Activated CD4-positive, alpha-beta T cell treated with anti-CD3 and anti-CD28 coated beads for 36 hours (primary cell): ENCODE measurements at regions not wholly inside any gene's neighbourhood (a gene's known extent, or its start where the extent isn't known, plus 50 kb on each side); places are given as distances from the start of the nearest gene placed in this dataset.

ENCODE experiments used
- ATAC-seq: fragments of 200-7000 bp; cut with Tn5 transposase; one replicate; pipeline ENCODE4 v1.10.0; 2021; ENCODE audit warnings: mild to moderate bottlenecking, moderate library complexity
- CTCF ChIA-PET: fragments of 350-600 bp; sonication (Branson Sonifier 250); formaldehyde crosslinking; loops from one replicate; lab custom pipeline; 2021; ENCODE audit warnings: antibody characterized with exemption; lab: Charles Lee
- POLR2A ChIA-PET: fragments of 350-600 bp; sonication (Branson Sonifier 250); formaldehyde crosslinking; loops from one replicate; lab custom pipeline; 2021; ENCODE audit warnings: antibody characterized with exemption, inconsistent platforms; lab: Charles Lee
- DNase-seq: peaks from one replicate; pipeline ENCODE4 v3.0.0-alpha.2; 2020
- H3K27ac Mint-ChIP-seq: one replicate; pipeline ENCODE4 v1.8.0; 2021; ENCODE audit warnings: mixed read lengths
- H3K27me3 Mint-ChIP-seq: one replicate; pipeline ENCODE4 v1.8.0; 2021; ENCODE audit warnings: mixed read lengths
- H3K36me3 Mint-ChIP-seq: one replicate; pipeline ENCODE4 v1.8.0; 2021; ENCODE audit warnings: low read depth, mixed read lengths
- H3K4me1 Mint-ChIP-seq: one replicate; pipeline ENCODE4 v1.8.0; 2021; ENCODE audit warnings: mixed read lengths
- H3K4me3 Mint-ChIP-seq: one replicate; pipeline ENCODE4 v1.8.0; 2021; ENCODE audit warnings: mild to moderate bottlenecking, moderate library complexity, mixed read lengths
- H3K9me3 Mint-ChIP-seq: one replicate; pipeline ENCODE4 v1.8.0; 2021; ENCODE audit warnings: low read depth, mixed read lengths
- intact Hi-C, 2 experiments: fragments of 100-400 bp; cut with DNase I in 1 of 2; cut with micrococcal nuclease in 1 of 2; formaldehyde crosslinking; loops; one replicate each; pipeline versions ENCODE4 v1.14.2 to v1.15.1; 2022 to 2024; cut with DNase I, micrococcal nuclease

GRCh38 chr2:8525236-8525581, 156.6 kb upstream of the ID2 start:
- POLR2A ChIA-PET = interaction anchor here (0.9 kb wide), 1 partner anchor 12 kb away, joined by 3 read pairs; no protein-coding TSS in a partner anchor

GRCh38 chr2:8525582-8526402, 156.1 kb upstream of the ID2 start:
- no peak for DNase-seq
- Mint-ChIP-seq H3K27me3 (no peaks in the 10 kb centered on the region), H3K27ac (no peak overlapping the region), H3K4me1 (peaks cover 31% of the 10 kb centered on the region), H3K4me3 (no peak overlapping the region), H3K9me3 (peaks cover 2% of the 10 kb centered on the region), H3K36me3 (no peaks in the 10 kb centered on the region)
- ChIA-PET POLR2A (interaction anchor here (0.9 kb wide), 1 partner anchor 11 kb away, joined by 3 read pairs; no protein-coding TSS in a partner anchor), CTCF (interaction anchor here (0.7 kb wide), 1 partner anchor 37 kb away, joined by 3 read pairs; no protein-coding TSS in a partner anchor)
- ATAC-seq = no peak
- intact Hi-C loops = no loop called here

More at GRCh38 chr2:8525236-8525581, 156.6 kb upstream of the ID2 start:
- no peak overlapping the region for H3K4me3 Mint-ChIP-seq
- intact Hi-C loops = no loop called here
- H3K36me3 Mint-ChIP-seq = peaks cover 2% of the 10 kb centered on the region
- no peak overlapping the region for H3K27ac Mint-ChIP-seq
- H3K4me1 Mint-ChIP-seq = peaks cover 37% of the 10 kb centered on the region
- no peak for ATAC-seq
- no peaks in the 10 kb centered on the region for H3K9me3 Mint-ChIP-seq
- H3K27me3 Mint-ChIP-seq = no peaks in the 10 kb centered on the region
- CTCF ChIA-PET = interaction anchor here (0.7 to 1.2 kb wide), 2 partner anchors 15 to 36 kb away, joined by 3 to 4 read pairs; no protein-coding TSS in a partner anchor
- DNase-seq = no peak

DNA sequence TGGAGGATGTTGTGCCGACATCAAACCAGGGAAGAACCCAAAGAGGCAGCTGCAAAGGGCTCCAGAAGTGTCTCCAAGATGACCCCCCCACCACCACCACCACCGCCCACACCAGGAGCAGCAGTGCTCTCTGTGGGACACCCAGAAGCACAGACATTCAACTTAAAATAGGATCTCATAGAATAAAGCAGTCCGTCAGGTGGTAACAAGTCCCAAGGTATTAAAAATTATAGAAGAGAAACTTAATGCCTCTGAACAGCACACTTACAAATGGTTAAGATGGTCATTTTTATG, 155.5 kb upstream of the ID2 start:
- intact Hi-C loops = no loop called here
- Mint-ChIP-seq H3K36me3 (peaks cover 3% of the 10 kb centered on the region), H3K27me3 (no peaks in the 10 kb centered on the region), H3K4me1 (peaks cover 25% of the 10 kb centered on the region), H3K9me3 (peaks cover 5% of the 10 kb centered on the region), H3K27ac (no peak overlapping the region), H3K4me3 (no peak overlapping the region)
- no peak for ATAC-seq
- DNase-seq = no peak
- CTCF ChIA-PET = no interaction called here
- POLR2A ChIA-PET = no interaction called here

GRCh38 chr2:8527031-8527430, 154.8 kb upstream of the ID2 start:
- DNase-seq (no peak), ATAC-seq (no peak)
- Mint-ChIP-seq H3K36me3 (peaks cover 3% of the 10 kb centered on the region), H3K27me3 (no peaks in the 10 kb centered on the region), H3K27ac (no peak overlapping the region), H3K4me3 (no peak overlapping the region), H3K9me3 (peaks cover 10% of the 10 kb centered on the region), H3K4me1 (peaks cover 19% of the 10 kb centered on the region)
- intact Hi-C loops = no loop called here
- CTCF ChIA-PET = interaction anchor here (0.7 kb wide), 1 partner anchor 90 kb away, joined by 3 read pairs; no protein-coding TSS in a partner anchor
- POLR2A ChIA-PET = no interaction called here

- ChIA-PET CTCF (no interaction called here), POLR2A (no interaction called here)
- H3K4me1 Mint-ChIP-seq = peaks cover 12% of the 10 kb centered on the region
- no peak for DNase-seq
- no peak overlapping the region for H3K4me3 Mint-ChIP-seq
- H3K9me3 Mint-ChIP-seq = peaks cover 13% of the 10 kb centered on the region
- intact Hi-C loops = no loop called here
- H3K27ac Mint-ChIP-seq = no peak overlapping the region
- no peaks in the 10 kb centered on the region for H3K27me3 Mint-ChIP-seq
- H3K36me3 Mint-ChIP-seq = peaks cover 3% of the 10 kb centered on the region
- ATAC-seq = no peak
These were observed 154.2 kb upstream of the ID2 start for GRCh38 chr2:8527676-8528075.

DNA sequence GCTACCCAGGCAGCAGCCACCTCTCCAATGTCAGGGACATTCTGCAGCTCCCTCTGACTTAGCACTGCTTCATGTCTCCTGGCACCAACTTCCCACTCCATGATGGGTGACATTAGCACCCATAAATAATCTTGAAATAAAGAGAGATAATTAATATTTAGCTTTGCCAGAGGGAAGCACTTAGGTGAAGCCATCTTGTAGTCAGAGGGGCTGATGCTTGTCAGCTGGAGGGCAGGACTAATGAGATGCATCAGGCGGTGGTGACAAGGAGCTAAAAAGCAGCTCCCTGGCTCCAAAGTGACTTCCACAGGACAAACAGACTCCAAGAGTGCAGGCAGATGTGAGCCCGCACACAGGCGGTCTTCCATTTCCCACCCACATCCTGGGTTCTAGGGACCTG, 153.0 kb upstream of the ID2 start:
- ATAC-seq = no peak
- H3K36me3 Mint-ChIP-seq = peaks cover 3% of the 10 kb centered on the region
- ChIA-PET CTCF (no interaction called here), POLR2A (no interaction called here)
- H3K27me3 Mint-ChIP-seq = no peaks in the 10 kb centered on the region
- H3K4me3 Mint-ChIP-seq = no peak overlapping the region
- H3K4me1 Mint-ChIP-seq = peaks cover 3% of the 10 kb centered on the region
- intact Hi-C loops = no loop called here
- DNase-seq = no peak
- H3K27ac Mint-ChIP-seq = no peak overlapping the region
- peaks cover 13% of the 10 kb centered on the region for H3K9me3 Mint-ChIP-seq

GRCh38 chr2:8529706-8530277, 152.1 kb upstream of the ID2 start:
- intact Hi-C loops = no loop called here
- CTCF ChIA-PET = interaction anchor here (1.6 kb wide), 1 partner anchor 10 kb away, joined by 4 read pairs; no protein-coding TSS in a partner anchor
- POLR2A ChIA-PET = no interaction called here

DNA sequence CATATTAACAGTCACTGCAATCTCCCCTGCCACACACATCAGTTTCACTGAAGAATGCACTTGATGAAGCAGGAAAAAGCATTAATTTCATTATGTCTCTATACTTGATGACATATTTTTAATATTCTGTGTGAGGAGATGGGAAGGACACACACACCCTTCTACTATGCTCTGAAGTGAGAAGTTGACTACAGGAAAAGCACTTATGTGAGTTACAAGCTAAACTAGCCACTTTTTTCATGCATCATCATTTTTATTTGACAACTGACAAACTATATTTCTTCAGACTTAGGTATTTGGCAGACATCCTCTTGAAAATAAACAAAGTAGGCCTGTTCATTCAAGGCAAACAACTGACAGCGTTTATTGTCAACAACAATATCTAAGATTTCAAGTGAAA, 150.4 kb upstream of the ID2 start:
- Mint-ChIP-seq H3K9me3 (peaks cover 13% of the 10 kb centered on the region), H3K4me1 (peaks cover 9% of the 10 kb centered on the region), H3K4me3 (no peak overlapping the region), H3K27ac (no peak overlapping the region), H3K36me3 (peaks cover 3% of the 10 kb centered on the region), H3K27me3 (no peaks in the 10 kb centered on the region)
- ChIA-PET CTCF (interaction anchor here (0.6 to 2.2 kb wide), 2 partner anchors 13 to 673 kb away, joined by 5 read pairs; no protein-coding TSS in a partner anchor), POLR2A (no interaction called here)
- no peak for ATAC-seq
- intact Hi-C loops = no loop called here
- no peak for DNase-seq

More at GRCh38 chr2:8529706-8530277, 152.1 kb upstream of the ID2 start:
- ATAC-seq (no peak), DNase-seq (no peak)
- no peak overlapping the region for H3K4me3 Mint-ChIP-seq
- H3K9me3 Mint-ChIP-seq = peaks cover 13% of the 10 kb centered on the region
- H3K4me1 Mint-ChIP-seq = peaks cover 3% of the 10 kb centered on the region
- no peaks in the 10 kb centered on the region for H3K27me3 Mint-ChIP-seq
- peaks cover 3% of the 10 kb centered on the region for H3K36me3 Mint-ChIP-seq
- H3K27ac Mint-ChIP-seq = no peak overlapping the region

DNA sequence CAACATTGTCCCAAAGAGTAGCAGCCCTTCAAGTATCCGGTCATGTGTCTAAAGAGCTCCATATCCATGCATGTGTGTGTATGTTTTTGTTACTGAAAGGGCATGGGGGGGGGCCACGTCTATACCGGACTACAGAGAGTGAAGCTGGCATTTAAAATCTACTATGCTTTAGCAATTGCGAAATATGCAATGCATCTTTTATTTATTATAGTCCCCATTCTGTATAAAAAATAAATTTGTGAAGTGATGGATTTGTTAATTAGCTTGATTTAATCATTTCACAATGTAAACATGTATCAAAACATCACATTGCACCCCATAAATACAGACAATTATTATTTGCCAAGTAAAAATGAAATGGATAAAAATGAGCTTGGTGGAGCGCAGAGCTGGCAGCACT, 149.4 kb upstream of the ID2 start:
- peaks cover 13% of the 10 kb centered on the region for H3K9me3 Mint-ChIP-seq
- no peak overlapping the region for H3K27ac Mint-ChIP-seq
- CTCF ChIA-PET = interaction anchor here (1.1 to 2.2 kb wide), 2 partner anchors 14 to 16 kb away, joined by 3 to 5 read pairs; no protein-coding TSS in a partner anchor
- no peaks in the 10 kb centered on the region for H3K27me3 Mint-ChIP-seq
- ATAC-seq (no peak), DNase-seq (no peak)
- peaks cover 3% of the 10 kb centered on the region for H3K36me3 Mint-ChIP-seq
- no peak overlapping the region for H3K4me3 Mint-ChIP-seq
- POLR2A ChIA-PET = no interaction called here
- peaks cover 16% of the 10 kb centered on the region for H3K4me1 Mint-ChIP-seq
- intact Hi-C loops = no loop called here

GRCh38 chr2:8533923-8534322, 147.9 kb upstream of the ID2 start:
- DNase-seq = no peak
- Mint-ChIP-seq H3K4me1 (peaks cover 20% of the 10 kb centered on the region), H3K27me3 (no peaks in the 10 kb centered on the region), H3K9me3 (peaks cover 13% of the 10 kb centered on the region), H3K4me3 (no peak overlapping the region), H3K27ac (no peak overlapping the region), H3K36me3 (peaks cover 3% of the 10 kb centered on the region)
- POLR2A ChIA-PET = no interaction called here
- CTCF ChIA-PET = interaction anchor here (1.1 kb wide), 1 partner anchor 11 kb away, joined by 3 read pairs; no protein-coding TSS in a partner anchor
- ATAC-seq = no peak
- intact Hi-C loops = no loop called here

DNA sequence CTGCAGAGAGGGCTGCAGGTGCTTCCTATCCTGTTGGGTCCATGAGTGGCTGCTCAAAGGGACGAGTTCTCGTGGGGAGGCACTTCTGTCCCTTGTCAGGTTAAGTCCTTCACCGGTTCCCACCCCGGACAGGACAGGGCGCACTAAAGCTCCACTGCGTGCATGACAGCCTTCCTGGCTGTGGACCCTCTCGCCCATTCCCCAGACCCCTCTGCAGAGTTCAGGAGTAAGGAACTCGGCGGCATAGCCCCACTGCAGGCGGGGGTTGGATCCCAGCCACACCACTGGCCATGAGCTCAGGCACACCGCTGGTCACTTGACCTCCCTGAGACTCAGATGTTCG, 147.5 kb upstream of the ID2 start:
- ATAC-seq (no peak), DNase-seq (no peak)
- intact Hi-C loops = no loop called here
- Mint-ChIP-seq H3K27ac (no peak overlapping the region), H3K36me3 (peaks cover 3% of the 10 kb centered on the region), H3K4me1 (peaks cover 22% of the 10 kb centered on the region), H3K9me3 (peaks cover 13% of the 10 kb centered on the region), H3K4me3 (no peak overlapping the region), H3K27me3 (no peaks in the 10 kb centered on the region)
- POLR2A ChIA-PET = interaction anchor here (0.5 kb wide), 1 partner anchor 126 kb away, joined by 4 read pairs; no protein-coding TSS in a partner anchor
- CTCF ChIA-PET = interaction anchor here (0.7 to 1.1 kb wide), 3 partner anchors 12 to 57 kb away, joined by 3 to 4 read pairs (median 4); no protein-coding TSS in a partner anchor
